Ammon's horn (tissue), 1 donor: ENCODE measurements at regions not wholly inside any gene's neighbourhood (a gene's known extent, or its start where the extent isn't known, plus 50 kb on each side); places are given as distances from the start of the nearest gene placed in this dataset.

Source experiments
- DNase-seq: peaks from one replicate; pipeline ENCODE4 v3.0.0-alpha.2; 2016; ENCODE audit warnings: low spot score

- no peak for DNase-seq
Measured at GRCh38 chr4:32226733-32227132, 1506.6 kb downstream of the PCDH7 start.

GRCh38 chr4:32243926-32244325 is 1523.8 kb downstream of the PCDH7 start:
- DNase-seq: no peak

GRCh38 chr4:32249040-32249439 is 1528.9 kb downstream of the PCDH7 start:
- DNase-seq: no peak

- DNase-seq: no peak
Measured at GRCh38 chr4:32251126-32251525, 1531.0 kb downstream of the PCDH7 start.

- no peak for DNase-seq
Measured at GRCh38 chr4:32251926-32252325, 1531.8 kb downstream of the PCDH7 start.

GRCh38 chr4:32254216-32254615 is 1534.0 kb downstream of the PCDH7 start:
- DNase-seq: no peak

GRCh38 chr4:32258986-32259385 is 1538.8 kb downstream of the PCDH7 start:
- DNase-seq: no peak

GRCh38 chr4:32261196-32261595 is 1541.0 kb downstream of the PCDH7 start:
- no peak for DNase-seq

- DNase-seq: no peak
Measured at GRCh38 chr4:32268863-32269262, 1548.7 kb downstream of the PCDH7 start.

- DNase-seq: no peak
Measured at GRCh38 chr4:32290102-32290501, 1569.9 kb downstream of the PCDH7 start.

- no peak for DNase-seq
Measured at GRCh38 chr4:32318926-32319325, 1598.8 kb downstream of the PCDH7 start.

GRCh38 chr4:32321421-32321820 is 1601.3 kb downstream of the PCDH7 start:
- no peak for DNase-seq

- DNase-seq: no peak
Measured at GRCh38 chr4:32334759-32335158, 1614.6 kb downstream of the PCDH7 start.

- no peak for DNase-seq
Measured at GRCh38 chr4:32337403-32337802, 1617.2 kb downstream of the PCDH7 start.

- DNase-seq: no peak
Measured at GRCh38 chr4:32340591-32340990, 1620.4 kb downstream of the PCDH7 start.

- no peak for DNase-seq
Measured at GRCh38 chr4:32341342-32341741, 1621.2 kb downstream of the PCDH7 start.

GRCh38 chr4:32342054-32342453 is 1621.9 kb downstream of the PCDH7 start:
- DNase-seq: no peak

- no peak for DNase-seq
Measured at GRCh38 chr4:32349026-32349425, 1628.9 kb downstream of the PCDH7 start.

- no peak for DNase-seq
Measured at GRCh38 chr4:32374206-32374605, 1654.0 kb downstream of the PCDH7 start.

- no peak for DNase-seq
Measured at GRCh38 chr4:32393806-32394205, 1673.6 kb downstream of the PCDH7 start.

- no peak for DNase-seq
Measured at GRCh38 chr4:32394255-32394654, 1674.1 kb downstream of the PCDH7 start.

- DNase-seq: no peak
Measured at GRCh38 chr4:32396507-32397070, 1676.4 kb downstream of the PCDH7 start.

GRCh38 chr4:32400870-32401269 is 1680.7 kb downstream of the PCDH7 start:
- no peak for DNase-seq

GRCh38 chr4:32417113-32417704 is 1697.0 kb downstream of the PCDH7 start:
- DNase-seq: no peak
